ENCODE measurements at regions not wholly inside any gene's neighbourhood (a gene's known extent, or its start where the extent isn't known, plus 50 kb on each side); places are given as distances from the start of the nearest gene placed in this dataset.

DNA sequence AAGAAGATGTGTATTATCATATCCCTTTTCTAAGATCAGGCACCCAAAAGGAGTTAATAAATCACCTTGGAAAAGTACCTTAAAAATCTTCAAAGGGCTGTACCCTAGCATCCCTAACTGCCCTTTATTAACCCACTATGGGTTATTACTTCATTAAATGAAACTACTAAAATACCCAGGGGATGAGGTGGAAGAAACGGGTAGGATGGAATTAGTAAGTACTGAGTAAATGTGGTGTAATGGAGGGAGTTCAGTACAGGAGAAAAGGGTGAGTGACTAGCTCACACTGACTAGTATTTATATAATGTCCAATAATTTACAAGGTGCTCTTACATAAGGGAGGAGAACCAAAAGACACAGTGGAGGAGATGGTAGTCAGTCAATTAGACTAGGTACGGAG lies 51.0 kb upstream of the RASGEF1B start:
- DNase-seq (ENCODE audit: low read depth in 3 of 3, low spot score in 1 of 3), result no peak

DNA sequence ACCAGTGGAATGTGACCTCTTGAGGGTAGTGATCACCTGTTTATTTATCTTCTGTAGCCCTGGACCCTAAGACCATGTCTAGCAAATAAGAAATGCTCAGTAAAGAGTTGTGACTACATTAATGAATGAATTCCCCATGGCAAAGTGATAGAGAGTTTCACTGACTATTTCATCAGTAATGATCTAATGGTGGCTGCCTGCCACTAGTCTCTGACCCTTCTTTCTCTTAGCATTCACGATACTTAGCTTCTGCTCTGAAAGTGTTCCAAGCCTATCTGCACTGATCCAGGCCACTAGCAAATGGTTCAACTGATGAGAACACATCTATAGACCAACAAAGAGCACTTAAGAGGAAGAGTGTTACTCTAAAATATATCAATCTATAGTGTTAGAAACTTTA lies 50.0 kb upstream of the RASGEF1B start:
- no peak for DNase-seq (ENCODE audit: low read depth in 3 of 3, low spot score in 1 of 3)
